T-helper 2 cell (primary cell): ENCODE measurements at regions not wholly inside any gene's neighbourhood (a gene's known extent, or its start where the extent isn't known, plus 50 kb on each side); places are given as distances from the start of the nearest gene placed in this dataset.
"Not testable (repeated sequence)": the region's sequence is repeated elsewhere in the genome, so short reads cannot be mapped to it uniquely, and the experiment has no call there.

Source experiments
- DNase-seq, 5 experiments: peaks; one replicate each; pipeline versions ENCODE4 v3.0.0 to v3.0.0-alpha.2; 2012 to 2022

GRCh38 chr6:19159561-19159960, 677.6 kb upstream of the ID4 start:
- DNase-seq = no peak

- DNase-seq = no peak
These were observed 677.0 kb upstream of the ID4 start for GRCh38 chr6:19160081-19160730.

- no peak for DNase-seq
These were observed 669.9 kb upstream of the ID4 start for GRCh38 chr6:19167251-19167650.

- no peak for DNase-seq
These were observed 667.8 kb upstream of the ID4 start for GRCh38 chr6:19169366-19169765.

- DNase-seq = no peak
These were observed 662.1 kb upstream of the ID4 start for GRCh38 chr6:19175023-19175422.

GRCh38 chr6:19180348-19181072, 656.7 kb upstream of the ID4 start:
- no peak for DNase-seq

GRCh38 chr6:19181211-19181610, 656.0 kb upstream of the ID4 start:
- DNase-seq = no peak

GRCh38 chr6:19193624-19194023, 643.5 kb upstream of the ID4 start:
- no peak for DNase-seq

- DNase-seq = no peak
These were observed 632.7 kb upstream of the ID4 start for GRCh38 chr6:19204445-19204844.

- no peak for DNase-seq
These were observed 632.1 kb upstream of the ID4 start for GRCh38 chr6:19205076-19205475.

- DNase-seq = no peak
These were observed 628.0 kb upstream of the ID4 start for GRCh38 chr6:19209202-19209601.

- peak in 1 of 5 experiments; percentile 2 for DNase-seq
These were observed 626.1 kb upstream of the ID4 start for GRCh38 chr6:19210849-19211590.

GRCh38 chr6:19214231-19214630, 622.9 kb upstream of the ID4 start:
- no peak for DNase-seq

GRCh38 chr6:19219931-19220330, 617.2 kb upstream of the ID4 start:
- no peak for DNase-seq

GRCh38 chr6:19231878-19232561, 605.1 kb upstream of the ID4 start:
- no peak for DNase-seq

- no peak for DNase-seq
These were observed 591.5 kb upstream of the ID4 start for GRCh38 chr6:19245656-19246055.

GRCh38 chr6:19247181-19247580, 590.0 kb upstream of the ID4 start:
- DNase-seq = not testable (repeated sequence)

GRCh38 chr6:19256123-19256522, 581.0 kb upstream of the ID4 start:
- not testable (repeated sequence) for DNase-seq

GRCh38 chr6:19261642-19262041, 575.5 kb upstream of the ID4 start:
- no peak for DNase-seq

- no peak for DNase-seq
These were observed 569.1 kb upstream of the ID4 start for GRCh38 chr6:19268117-19268516.

- DNase-seq = no peak
These were observed 568.5 kb upstream of the ID4 start for GRCh38 chr6:19268718-19269117.

GRCh38 chr6:19269341-19269898, 567.8 kb upstream of the ID4 start:
- DNase-seq = no peak

- DNase-seq = no peak
These were observed 566.6 kb upstream of the ID4 start for GRCh38 chr6:19270616-19271015.
